MCF 10A (cell line): ENCODE measurements at regions not wholly inside any gene's neighbourhood (a gene's known extent, or its start where the extent isn't known, plus 50 kb on each side); places are given as distances from the start of the nearest gene placed in this dataset.

Experiments used
- BruUV-seq: library from RNA; stranded (reverse); fragments of 400-500 nt; replicated peaks from 2 replicates; lab custom pipeline; 2021; lab: Mats Ljungman, UMichigan
- CTCF ChIA-PET: fragments of 300-600 bp; sonication (Branson Sonifier 250); formaldehyde crosslinking; extraction: SDS; loops from one replicate; lab custom pipeline; 2021; ENCODE audit warnings: antibody characterized with exemption, inconsistent platforms; lab: Yijun Ruan, JAX
- POLR2A ChIA-PET: fragments of 300-600, 350-650 bp; sonication (Branson Sonifier 250); formaldehyde crosslinking; extraction: SDS; loops from one replicate; lab custom pipeline; 2020; ENCODE audit warnings: antibody characterized with exemption, inconsistent platforms; lab: Yijun Ruan, JAX
- DNase-seq: peaks from one replicate; pipeline ENCODE4 v3.0.0-alpha.2; 2018; ENCODE audit not compliant: unreplicated experiment
- H3K27ac Mint-ChIP-seq: one replicate; pipeline ENCODE4 v1.8.0; 2022; ENCODE audit warnings: mild to moderate bottlenecking, low read depth, mixed read lengths; ENCODE audit not compliant: unreplicated experiment
- H3K27me3 Mint-ChIP-seq: one replicate; pipeline ENCODE4 v1.8.0; 2022; ENCODE audit warnings: mixed read lengths; ENCODE audit not compliant: insufficient read depth, unreplicated experiment
- H3K36me3 Mint-ChIP-seq: one replicate; pipeline ENCODE4 v1.8.0; 2022; ENCODE audit warnings: mild to moderate bottlenecking, moderate library complexity, mixed read lengths; ENCODE audit not compliant: insufficient read depth, unreplicated experiment
- H3K4me1 Mint-ChIP-seq: one replicate; pipeline ENCODE4 v1.8.0; 2022; ENCODE audit warnings: mixed read lengths; ENCODE audit not compliant: insufficient read depth, unreplicated experiment
- H3K4me3 Mint-ChIP-seq: one replicate; pipeline ENCODE4 v1.8.0; 2022; ENCODE audit warnings: mild to moderate bottlenecking, moderate library complexity, mixed read lengths; ENCODE audit not compliant: unreplicated experiment
- H3K9me3 Mint-ChIP-seq: one replicate; pipeline ENCODE4 v1.8.0; 2022; ENCODE audit warnings: mixed read lengths; ENCODE audit not compliant: unreplicated experiment
- CTCF ChIP-seq: fragments of 200-600 bp; IDR thresholded peaks from one replicate; pipeline ENCODE4 v1.8.0; 2022; ENCODE audit warnings: antibody characterized with exemption, mild to moderate bottlenecking; ENCODE audit not compliant: unreplicated experiment
- intact Hi-C: fragments of 100-400 bp; cut with micrococcal nuclease; formaldehyde crosslinking; loops from 2 replicates; pipeline ENCODE4 v1.14.1; 2022

- no peaks in the 10 kb centered on the region for H3K36me3 Mint-ChIP-seq
- H3K27ac Mint-ChIP-seq, result no peak overlapping the region
- BruUV-seq, result no TSS peak
- intact Hi-C loops, result no loop called here
- TF ChIP-seq CTCF, result no peak
- ChIA-PET POLR2A (interaction anchor here (0.6 kb wide), 1 partner anchor 627 kb away, joined by 4 read pairs; no protein-coding TSS in a partner anchor), CTCF (no interaction called here)
- no peaks in the 10 kb centered on the region for H3K9me3 Mint-ChIP-seq
- H3K4me1 Mint-ChIP-seq, result no peaks in the 10 kb centered on the region
- H3K4me3 Mint-ChIP-seq, result no peak overlapping the region
- no peak for DNase-seq
- H3K27me3 Mint-ChIP-seq, result no peaks in the 10 kb centered on the region
Observed at GRCh38 chr13:87778128-87778527, 107.0 kb downstream of the SLITRK5 start.

GRCh38 chr13:87779426-87779825 lies 108.3 kb downstream of the SLITRK5 start:
- BruUV-seq, result no TSS peak
- Mint-ChIP-seq H3K4me1 (no peaks in the 10 kb centered on the region), H3K27me3 (no peaks in the 10 kb centered on the region), H3K36me3 (no peaks in the 10 kb centered on the region), H3K4me3 (no peak overlapping the region), H3K9me3 (no peaks in the 10 kb centered on the region), H3K27ac (no peak overlapping the region)
- POLR2A ChIA-PET, result no interaction called here
- DNase-seq, result no peak
- intact Hi-C loops, result no loop called here
- no peak for TF ChIP-seq CTCF
- CTCF ChIA-PET, result no interaction called here

- ChIA-PET POLR2A (no interaction called here), CTCF (no interaction called here)
- DNase-seq, result no peak
- no peak overlapping the region for H3K4me3 Mint-ChIP-seq
- no TSS peak for BruUV-seq
- H3K27me3 Mint-ChIP-seq, result no peaks in the 10 kb centered on the region
- no peak overlapping the region for H3K27ac Mint-ChIP-seq
- no peaks in the 10 kb centered on the region for H3K4me1 Mint-ChIP-seq
- no peak for TF ChIP-seq CTCF
- H3K9me3 Mint-ChIP-seq, result no peaks in the 10 kb centered on the region
- intact Hi-C loops, result no loop called here
- no peaks in the 10 kb centered on the region for H3K36me3 Mint-ChIP-seq
Observed at GRCh38 chr13:87783366-87783765, 112.2 kb downstream of the SLITRK5 start.

- POLR2A ChIA-PET, result no interaction called here
- no peaks in the 10 kb centered on the region for H3K36me3 Mint-ChIP-seq
- DNase-seq, result no peak
- BruUV-seq, result no TSS peak
- no peak for TF ChIP-seq CTCF
- H3K27ac Mint-ChIP-seq, result no peak overlapping the region
- no peak overlapping the region for H3K4me3 Mint-ChIP-seq
- no peaks in the 10 kb centered on the region for H3K27me3 Mint-ChIP-seq
- H3K9me3 Mint-ChIP-seq, result no peaks in the 10 kb centered on the region
- intact Hi-C loops, result no loop called here
- no peaks in the 10 kb centered on the region for H3K4me1 Mint-ChIP-seq
- CTCF ChIA-PET, result interaction anchor here (0.6 kb wide), 1 partner anchor 140 kb away, joined by 5 read pairs; no protein-coding TSS in a partner anchor
Observed at GRCh38 chr13:87788363-87788762, 117.2 kb downstream of the SLITRK5 start.
